IPS-20b (cell line): ENCODE measurements at regions not wholly inside any gene's neighbourhood (a gene's known extent, or its start where the extent isn't known, plus 50 kb on each side); places are given as distances from the start of the nearest gene placed in this dataset.

ENCODE experiments used
- H3K27ac ChIP-seq: one replicate; pipeline ENCODE4 v1.5.1; 2013; ENCODE audit warnings: low read length
- H3K27me3 ChIP-seq: 2 replicates; pipeline ENCODE4 v1.6.1; 2013; ENCODE audit warnings: mild to moderate bottlenecking, low read length, inconsistent platforms; ENCODE audit not compliant: insufficient read depth
- H3K36me3 ChIP-seq: 2 replicates; pipeline ENCODE4 v1.6.1; 2013; ENCODE audit warnings: low read depth, mild to moderate bottlenecking, inconsistent platforms, low read length, moderate library complexity; ENCODE audit not compliant: insufficient read depth
- H3K4me1 ChIP-seq: 2 replicates; pipeline ENCODE4 v1.6.1; 2013; ENCODE audit warnings: mild to moderate bottlenecking, control low read depth, inconsistent platforms, low read length, moderate library complexity; ENCODE audit not compliant: insufficient read depth
- H3K4me3 ChIP-seq: 2 replicates; pipeline ENCODE4 v1.5.1; 2013; ENCODE audit warnings: mild to moderate bottlenecking, low read length, inconsistent platforms
- H3K9ac ChIP-seq: 2 replicates; pipeline ENCODE4 v1.6.1; 2013; ENCODE audit warnings: low read depth, mild to moderate bottlenecking, inconsistent platforms, low read length, moderate library complexity
- H3K9me3 ChIP-seq: 2 replicates; pipeline ENCODE4 v1.6.1; 2013; ENCODE audit warnings: mild to moderate bottlenecking, low read depth, low read length, inconsistent platforms; ENCODE audit not compliant: insufficient read depth

- Histone ChIP-seq H3K9ac (no peak overlapping the region), H3K9me3 (no peaks in the 10 kb centered on the region), H3K27ac (no peak overlapping the region), H3K4me1 (no peaks in the 10 kb centered on the region), H3K27me3 (no peaks in the 10 kb centered on the region), H3K36me3 (no peaks in the 10 kb centered on the region), H3K4me3 (no peak overlapping the region)
Observed at GRCh38 chr13:40210865-40211585, 455.4 kb downstream of the FOXO1 start.

DNA sequence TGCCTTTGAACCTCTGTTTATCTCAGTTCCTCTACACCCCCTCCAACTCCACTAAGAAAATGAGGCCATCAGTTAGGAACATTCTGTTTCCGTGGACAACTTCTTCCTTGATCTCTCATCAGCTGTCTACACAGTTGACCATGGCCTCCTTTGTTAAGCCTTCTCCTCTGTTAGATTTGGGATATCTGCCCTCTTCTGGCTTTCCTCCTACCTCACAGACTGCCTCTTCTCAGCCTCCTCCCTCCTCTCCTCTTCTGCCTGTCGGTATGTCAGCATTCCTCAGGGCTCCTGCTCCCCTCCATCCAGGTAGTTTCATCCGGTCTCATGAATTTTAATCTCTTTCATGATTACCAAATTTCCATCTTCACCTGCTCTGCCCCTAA, 454.9 kb downstream of the FOXO1 start:
- Histone ChIP-seq H3K4me1 (no peaks in the 10 kb centered on the region), H3K27ac (no peak overlapping the region), H3K36me3 (no peaks in the 10 kb centered on the region), H3K27me3 (no peaks in the 10 kb centered on the region), H3K9ac (no peak overlapping the region), H3K4me3 (no peak overlapping the region), H3K9me3 (no peaks in the 10 kb centered on the region)

GRCh38 chr13:40213779-40214178, 452.7 kb downstream of the FOXO1 start:
- Histone ChIP-seq H3K27me3 (no peaks in the 10 kb centered on the region), H3K27ac (no peak overlapping the region), H3K9ac (no peak overlapping the region), H3K36me3 (no peaks in the 10 kb centered on the region), H3K9me3 (no peaks in the 10 kb centered on the region), H3K4me3 (no peak overlapping the region), H3K4me1 (no peaks in the 10 kb centered on the region)

DNA sequence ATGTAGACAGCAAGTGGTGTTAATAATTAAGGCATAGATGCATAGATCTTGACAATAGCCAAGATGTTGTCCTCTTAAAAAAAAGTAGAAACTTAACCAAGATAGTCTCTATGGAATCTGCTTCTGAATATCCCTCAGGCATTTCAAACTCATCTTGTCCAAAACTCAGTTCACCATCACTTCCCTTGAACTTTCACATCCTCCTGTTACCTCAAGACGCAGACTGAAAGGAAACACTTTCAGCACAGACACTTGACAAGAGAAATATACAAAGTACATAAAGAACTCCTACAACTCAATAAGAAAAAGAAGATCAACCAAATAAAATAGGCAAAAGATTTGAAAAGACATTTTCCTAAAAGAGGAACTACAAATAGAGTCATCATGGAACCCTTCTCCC, 451.1 kb downstream of the FOXO1 start:
- Histone ChIP-seq H3K4me1 (no peaks in the 10 kb centered on the region), H3K27ac (no peak overlapping the region), H3K9me3 (no peaks in the 10 kb centered on the region)

GRCh38 chr13:40215747-40216146, 450.7 kb downstream of the FOXO1 start:
- no peaks in the 10 kb centered on the region for H3K27me3 ChIP-seq
- no peaks in the 10 kb centered on the region for H3K36me3 ChIP-seq
- no peaks in the 10 kb centered on the region for H3K9me3 ChIP-seq
- no peaks in the 10 kb centered on the region for H3K4me1 ChIP-seq
- H3K9ac ChIP-seq: no peak overlapping the region
- H3K4me3 ChIP-seq: no peak overlapping the region
- H3K27ac ChIP-seq: no peak overlapping the region

More for the DNA sequence above, 451.1 kb downstream of the FOXO1 start:
- Histone ChIP-seq H3K9ac (no peak overlapping the region), H3K36me3 (no peaks in the 10 kb centered on the region), H3K27me3 (no peaks in the 10 kb centered on the region), H3K4me3 (no peak overlapping the region)

DNA sequence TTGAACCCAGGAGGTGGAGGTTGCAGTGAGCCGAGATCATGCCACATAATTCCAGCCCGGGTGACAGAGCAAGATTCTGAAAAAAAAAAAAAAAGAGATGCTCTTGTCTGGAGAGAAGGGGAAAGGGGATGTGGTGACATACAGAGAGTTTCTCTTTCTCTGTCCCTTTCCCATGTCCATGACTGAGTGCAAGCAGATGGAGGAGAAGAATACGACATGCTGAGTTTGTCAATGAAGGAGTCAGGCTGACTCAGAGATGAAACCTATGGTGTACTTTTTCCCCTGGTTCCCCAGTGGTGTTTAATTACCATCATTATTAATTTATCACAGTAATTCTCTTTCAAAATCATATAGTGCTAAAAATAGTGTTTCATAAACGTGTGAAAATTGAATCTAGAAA, 448.8 kb downstream of the FOXO1 start:
- H3K4me3 ChIP-seq: no peak overlapping the region
- H3K9me3 ChIP-seq: no peaks in the 10 kb centered on the region
- no peak overlapping the region for H3K27ac ChIP-seq
- H3K36me3 ChIP-seq: no peaks in the 10 kb centered on the region
- no peak overlapping the region for H3K9ac ChIP-seq
- peaks cover 11% of the 10 kb centered on the region; the same call in 1 of the 2 replicates for H3K4me1 ChIP-seq
- H3K27me3 ChIP-seq: no peaks in the 10 kb centered on the region

- Histone ChIP-seq H3K27ac (no peak overlapping the region), H3K4me3 (no peak overlapping the region), H3K4me1 (peaks cover 11% of the 10 kb centered on the region; the same call in 1 of the 2 replicates), H3K36me3 (no peaks in the 10 kb centered on the region), H3K9me3 (no peaks in the 10 kb centered on the region), H3K9ac (no peak overlapping the region), H3K27me3 (no peaks in the 10 kb centered on the region)
Observed at GRCh38 chr13:40220299-40220935, 446.0 kb downstream of the FOXO1 start.

GRCh38 chr13:40221131-40221459, 445.3 kb downstream of the FOXO1 start:
- Histone ChIP-seq H3K4me1 (peaks cover 11% of the 10 kb centered on the region; the same call in 1 of the 2 replicates), H3K9me3 (no peaks in the 10 kb centered on the region), H3K27ac (no peak overlapping the region), H3K36me3 (no peaks in the 10 kb centered on the region), H3K27me3 (no peaks in the 10 kb centered on the region), H3K4me3 (no peak overlapping the region), H3K9ac (no peak overlapping the region)

DNA sequence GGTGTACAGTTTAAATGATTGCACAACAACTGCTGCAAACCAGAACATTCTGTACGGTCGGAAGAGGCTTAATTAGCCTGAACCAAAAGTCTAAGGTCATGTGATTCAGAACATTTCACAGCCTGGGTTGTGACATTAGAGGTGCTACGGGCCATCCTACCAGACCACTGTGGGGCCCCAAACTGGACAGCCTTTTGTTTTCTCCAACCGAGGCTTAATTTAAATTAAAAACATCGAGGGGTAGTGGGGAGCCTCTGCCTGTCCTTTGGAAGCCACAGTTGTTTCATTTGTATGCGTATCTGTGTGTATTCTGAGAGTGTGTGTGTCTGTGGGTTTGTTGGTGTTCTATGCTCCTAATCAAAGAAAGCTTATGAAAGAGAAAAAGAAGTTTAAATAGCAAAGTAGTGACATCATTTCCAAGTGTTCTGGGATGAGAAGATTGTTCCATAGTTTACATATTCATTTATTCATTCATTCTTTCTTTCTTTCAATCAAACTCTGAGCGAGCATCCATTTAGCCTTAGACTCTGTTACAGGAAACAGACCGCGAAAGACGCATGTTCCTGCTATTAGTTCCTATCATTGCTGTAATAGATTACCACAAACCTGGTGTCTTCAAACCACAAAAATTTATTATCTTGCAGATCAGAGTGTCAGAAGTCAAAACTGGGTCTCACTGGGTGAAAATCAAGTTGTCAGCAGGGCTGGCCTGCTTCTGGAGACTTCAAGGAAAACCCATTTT, 444.8 kb downstream of the FOXO1 start:
- Histone ChIP-seq H3K4me1 (peaks cover 11% of the 10 kb centered on the region; the same call in 1 of the 2 replicates), H3K9me3 (no peaks in the 10 kb centered on the region), H3K9ac (no peak overlapping the region), H3K27ac (no peak overlapping the region), H3K4me3 (no peak overlapping the region), H3K36me3 (no peaks in the 10 kb centered on the region), H3K27me3 (no peaks in the 10 kb centered on the region)

- Histone ChIP-seq H3K9me3 (no peaks in the 10 kb centered on the region), H3K4me1 (peaks cover 11% of the 10 kb centered on the region; the same call in 1 of the 2 replicates), H3K4me3 (no peak overlapping the region), H3K9ac (no peak overlapping the region), H3K27ac (no peak overlapping the region), H3K27me3 (no peaks in the 10 kb centered on the region), H3K36me3 (no peaks in the 10 kb centered on the region)
Observed at GRCh38 chr13:40223585-40223984, 442.9 kb downstream of the FOXO1 start.

DNA sequence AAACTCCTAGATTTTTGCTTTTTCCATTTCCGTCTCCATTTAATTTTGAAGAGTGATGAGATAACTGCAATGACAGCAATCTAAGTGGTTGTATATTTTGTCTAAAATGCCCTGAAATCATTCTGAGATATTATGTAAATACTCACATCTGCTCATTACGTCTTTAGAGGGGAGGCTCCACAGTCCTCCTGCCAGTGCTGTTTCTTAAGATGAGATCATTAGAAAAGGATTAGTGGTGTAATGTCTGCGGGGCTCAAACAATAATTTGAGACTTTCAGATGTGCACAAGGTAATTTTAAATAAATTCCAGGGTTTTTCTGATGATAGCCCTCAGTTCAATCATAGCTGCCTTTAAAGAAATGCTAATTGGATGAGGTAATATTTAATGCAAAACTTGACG, 437.9 kb downstream of the FOXO1 start:
- Histone ChIP-seq H3K27me3 (no peaks in the 10 kb centered on the region), H3K4me1 (no peaks in the 10 kb centered on the region), H3K36me3 (no peaks in the 10 kb centered on the region), H3K9ac (no peak overlapping the region), H3K9me3 (no peaks in the 10 kb centered on the region), H3K27ac (no peak overlapping the region), H3K4me3 (no peak overlapping the region)

DNA sequence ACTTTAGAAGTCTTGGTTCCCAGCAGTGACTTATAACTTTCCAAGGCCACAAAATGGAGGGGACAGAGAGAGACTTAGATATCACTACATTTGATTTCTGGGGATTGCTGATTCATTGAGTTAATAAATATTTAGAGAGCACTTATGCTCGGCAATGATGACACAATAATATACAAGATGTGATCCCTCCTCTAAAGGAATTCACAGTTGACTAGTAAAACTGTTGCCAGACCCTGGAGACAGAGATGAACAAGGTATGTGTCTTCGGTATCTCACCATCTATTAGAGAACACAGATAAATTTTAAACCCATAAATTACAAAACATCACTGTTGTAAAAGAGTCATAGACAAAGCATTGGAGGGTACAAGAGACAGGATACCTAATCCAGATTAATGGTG, 437.5 kb downstream of the FOXO1 start:
- Histone ChIP-seq H3K9ac (no peak overlapping the region), H3K4me1 (no peaks in the 10 kb centered on the region), H3K9me3 (no peaks in the 10 kb centered on the region), H3K4me3 (no peak overlapping the region), H3K36me3 (no peaks in the 10 kb centered on the region), H3K27me3 (no peaks in the 10 kb centered on the region), H3K27ac (no peak overlapping the region)
